GM18520 (cell line): ENCODE measurements at regions not wholly inside any gene's neighbourhood (a gene's known extent, or its start where the extent isn't known, plus 50 kb on each side); places are given as distances from the start of the nearest gene placed in this dataset.

ENCODE experiments used
- ATAC-seq: cut with Tn5 transposase; IDR thresholded peaks from one replicate; pipeline ENCODE4 v1.9.1; 2021; ENCODE audit not compliant: unreplicated experiment

DNA sequence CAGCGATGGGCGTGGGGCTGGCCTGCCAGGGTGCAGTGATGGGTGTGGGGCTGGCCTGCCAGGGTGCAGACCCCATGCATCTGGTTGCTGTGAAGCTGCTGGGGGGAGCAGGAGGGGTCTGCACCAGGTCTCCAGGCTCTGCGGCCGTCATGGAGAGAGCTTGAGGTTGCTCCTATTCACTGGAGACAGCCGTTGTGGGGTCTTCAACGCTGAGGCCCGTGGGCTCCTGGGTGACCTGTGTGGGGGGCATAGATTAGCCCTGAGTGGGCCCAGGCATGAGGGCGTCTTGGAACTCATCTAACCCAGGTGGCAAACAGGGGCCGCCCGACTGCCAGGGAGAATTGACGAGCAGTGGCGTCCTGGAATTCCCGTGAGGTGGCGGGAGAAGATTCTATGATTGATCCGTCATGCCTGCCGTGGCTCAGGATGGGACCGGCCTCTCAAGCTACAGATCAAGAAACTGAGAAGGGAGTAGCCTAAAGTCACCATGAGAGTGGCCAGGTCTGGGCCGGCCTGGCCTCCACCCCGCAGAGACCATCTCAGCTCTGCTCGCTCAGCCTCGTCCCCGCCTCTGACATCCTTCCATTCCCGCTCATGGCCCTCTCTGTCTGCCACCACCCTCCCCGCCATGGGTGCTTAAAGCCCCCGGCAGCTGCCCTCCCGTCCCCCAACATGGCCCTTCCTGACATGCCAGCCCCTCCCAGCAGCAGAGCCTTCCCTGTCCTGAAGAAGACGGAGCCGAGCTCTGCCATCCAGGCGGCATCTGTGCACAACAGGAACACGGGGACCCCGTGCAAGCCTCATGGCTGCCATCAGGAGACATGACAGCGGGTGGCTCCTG is 50.7 kb upstream of the ACSF3 start:
- ATAC-seq: no peak

DNA sequence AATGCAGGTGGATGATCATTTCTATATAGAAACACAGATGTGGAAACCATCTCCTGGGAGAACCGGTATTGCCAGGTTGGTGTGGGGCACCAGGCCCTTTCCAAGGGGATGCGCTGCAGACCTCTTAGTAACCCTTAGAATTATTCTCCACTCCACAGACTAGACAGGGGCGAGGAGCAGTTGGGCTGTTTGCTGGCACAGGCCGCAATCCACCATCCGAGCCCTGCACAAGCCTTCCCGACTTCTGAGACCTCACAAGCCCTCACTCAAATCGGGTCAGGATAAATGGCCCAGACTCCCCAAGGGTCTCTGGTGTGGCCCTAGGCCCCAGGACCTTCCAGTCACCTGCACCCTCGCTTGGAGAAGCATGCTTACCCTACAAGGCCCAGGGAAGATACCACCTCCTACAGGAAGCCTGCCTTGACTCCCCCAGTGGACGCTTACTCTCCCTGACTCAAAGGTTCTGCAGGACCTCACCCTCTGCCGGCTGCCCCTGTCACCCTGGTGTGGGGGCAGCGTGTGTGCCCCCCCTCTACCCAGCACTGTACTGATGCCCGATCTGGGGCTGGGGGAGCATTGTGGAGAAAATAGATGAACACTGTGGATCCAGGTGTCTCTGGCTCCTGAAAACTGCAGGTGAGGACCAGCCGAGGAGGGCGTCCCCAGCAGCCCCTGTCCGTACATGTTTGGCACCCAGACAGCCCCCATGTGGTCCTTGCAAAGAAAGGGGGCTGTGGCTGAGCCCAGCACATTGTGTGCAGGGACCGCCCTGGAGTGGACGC is 49.8 kb upstream of the ACSF3 start:
- no peak for ATAC-seq
